ENCODE measurements at regions not wholly inside any gene's neighbourhood (a gene's known extent, or its start where the extent isn't known, plus 50 kb on each side); places are given as distances from the start of the nearest gene placed in this dataset.

GRCh38 chr7:49093218-49093617 lies 168.9 kb downstream of the CDC14C start:
- no peak for TF ChIP-seq ETV6 (CRISPR knock-in tag; IDR thresholded peaks at IDR 0.05)
- TF ChIP-seq CTCF (IDR thresholded peaks at IDR 0.05): no peak
- no peak for TF ChIP-seq PREB (CRISPR knock-in tag; IDR thresholded peaks at IDR 0.05; ENCODE audit: borderline replicate concordance)
